ENCODE measurements at regions not wholly inside any gene's neighbourhood (a gene's known extent, or its start where the extent isn't known, plus 50 kb on each side); places are given as distances from the start of the nearest gene placed in this dataset.

- TF ChIP-seq PURB (CRISPR knock-in tag; IDR thresholded peaks at IDR 0.05; ENCODE audit: low read depth) = no peak
- TF ChIP-seq ZNF668 (CRISPR knock-in tag; IDR thresholded peaks at IDR 0.05) = no peak
- TF ChIP-seq ATF7 (IDR thresholded peaks at IDR 0.05) = no peak
- no peak for TF ChIP-seq USF1 (CRISPR knock-in tag; IDR thresholded peaks at IDR 0.05)
- TF ChIP-seq STAT6 (CRISPR knock-in tag; IDR thresholded peaks at IDR 0.05) = no peak
- no peak for TF ChIP-seq ZNF318 (IDR thresholded peaks at IDR 0.05; ENCODE audit: borderline replicate concordance in 1 of 2, low read depth in 1 of 2)
- no peak for TF ChIP-seq PTTG1 (tag; IDR thresholded peaks at IDR 0.05; ENCODE audit: low read depth)
- TF ChIP-seq GABPB1 (CRISPR knock-in tag; IDR thresholded peaks at IDR 0.05) = no peak
Observed at GRCh38 chr20:21024420-21024819, 81.7 kb downstream of the LINC00237 start (continued).

All from K562 (cell line).